Left renal pelvis (tissue), 4 donors: ENCODE measurements at regions not wholly inside any gene's neighbourhood (a gene's known extent, or its start where the extent isn't known, plus 50 kb on each side); places are given as distances from the start of the nearest gene placed in this dataset.

Source experiments
- DNase-seq, 4 donors: peaks; one replicate each; pipeline ENCODE4 v3.0.0-alpha.2; 2013; ENCODE audit warnings: low read depth in 4 of 4, low spot score in 3 of 4

DNA sequence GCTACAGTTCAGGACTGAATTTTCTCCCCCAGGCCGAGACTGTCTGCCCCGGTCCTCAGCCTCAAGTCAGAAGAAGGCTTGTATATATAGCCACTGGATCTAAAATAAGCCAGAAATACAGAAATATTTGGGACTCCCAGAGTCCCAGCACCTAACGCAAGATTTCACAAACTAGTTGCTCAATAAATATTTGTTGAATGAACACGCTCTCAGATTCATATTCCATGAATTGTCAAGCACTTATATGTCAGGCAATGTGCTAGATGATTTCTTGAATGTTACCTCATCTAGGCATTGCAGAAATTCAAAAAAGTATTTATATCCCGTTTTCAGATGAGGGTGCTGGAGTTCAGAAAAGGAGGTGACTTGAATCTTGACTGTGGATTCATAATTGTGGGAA, 163.7 kb upstream of the KLHL29 start:
- DNase-seq: no peak

DNA sequence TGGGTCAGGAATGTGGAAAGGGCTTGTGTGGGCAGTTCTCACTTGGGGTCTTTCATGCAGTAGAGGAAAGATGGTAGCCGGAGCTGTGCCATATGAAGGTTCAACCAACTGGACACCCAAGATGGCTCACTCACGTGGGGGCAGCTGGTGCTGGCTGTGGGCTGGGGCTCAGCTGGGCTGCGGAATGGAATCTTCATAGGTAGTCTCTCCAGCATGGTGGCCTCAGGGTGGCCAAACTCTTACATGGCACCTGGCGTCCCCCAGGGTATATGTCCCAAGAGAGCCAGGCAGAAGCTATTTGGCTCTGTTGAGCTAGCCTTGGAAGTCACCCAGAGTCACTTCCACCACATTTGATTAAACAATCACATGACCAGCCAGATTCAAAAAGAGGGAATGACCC, 163.1 kb upstream of the KLHL29 start:
- DNase-seq: no peak

- no peak for DNase-seq
Measured at GRCh38 chr2:23230885-23231284, 154.1 kb upstream of the KLHL29 start.

- no peak for DNase-seq
Measured at GRCh38 chr2:23231865-23232264, 153.1 kb upstream of the KLHL29 start.

DNA sequence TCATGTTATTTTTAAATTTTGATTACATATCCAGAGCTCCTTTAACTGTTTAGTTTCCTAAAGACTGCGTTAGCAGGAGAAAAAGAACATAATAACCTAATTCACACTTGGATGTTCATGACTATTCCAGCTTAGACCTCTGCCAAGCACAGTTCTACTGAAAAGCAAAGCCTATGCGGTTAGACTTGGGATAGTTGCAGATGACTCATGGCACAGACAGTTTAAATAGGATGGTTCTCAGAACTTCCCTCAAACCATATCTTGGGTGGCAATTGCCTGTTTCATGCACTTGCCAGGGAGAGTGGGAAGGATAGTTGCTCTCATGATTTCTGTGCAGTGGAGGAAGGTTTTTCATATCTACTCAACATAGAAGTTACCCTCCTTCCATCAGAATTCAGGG, 149.7 kb upstream of the KLHL29 start:
- DNase-seq: no peak

DNA sequence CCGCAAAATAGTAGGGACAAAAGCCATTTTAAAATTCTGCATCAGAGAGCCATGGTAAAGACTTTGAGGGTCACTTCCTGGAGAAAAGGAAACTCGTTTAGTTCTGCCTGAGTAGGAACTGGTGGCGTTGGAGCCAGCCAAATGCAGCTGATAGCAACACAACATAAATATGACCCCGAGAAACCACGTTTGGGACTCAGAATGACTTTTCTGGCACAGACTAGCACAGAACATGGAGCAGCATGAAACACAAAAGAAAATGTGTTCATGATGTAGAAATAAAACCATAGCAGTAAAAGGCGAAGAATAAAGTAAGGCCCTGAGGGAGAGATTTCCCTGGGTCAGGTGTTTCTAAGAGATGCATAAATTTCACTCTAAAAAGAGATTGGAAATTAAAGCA, 149.2 kb upstream of the KLHL29 start:
- DNase-seq: peak in 1 of 4 donors; percentile 4

- no peak for DNase-seq
Measured at GRCh38 chr2:23237147-23237546, 147.8 kb upstream of the KLHL29 start.

- no peak for DNase-seq
Measured at GRCh38 chr2:23238011-23238657, 146.8 kb upstream of the KLHL29 start.

GRCh38 chr2:23239374-23239773, 145.6 kb upstream of the KLHL29 start:
- no peak for DNase-seq

DNA sequence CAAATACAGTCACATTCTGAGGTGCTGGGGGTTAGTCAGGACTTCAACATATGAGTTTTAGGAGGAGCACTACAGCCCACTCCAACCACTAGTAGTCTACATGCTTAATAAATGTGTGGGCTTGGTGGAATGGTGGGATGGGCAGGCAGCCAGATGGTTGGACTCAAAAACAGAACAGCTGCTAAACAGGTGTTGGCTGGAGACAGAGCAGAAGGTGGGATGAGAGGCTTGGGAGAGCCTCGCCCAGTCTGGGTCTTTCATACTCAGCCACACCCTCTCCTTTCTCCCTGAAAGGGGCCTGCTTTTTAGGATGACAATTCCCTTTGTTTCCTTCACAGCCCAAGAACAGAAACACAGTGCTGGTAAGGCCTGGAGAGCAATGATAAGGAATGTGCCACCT, 143.9 kb upstream of the KLHL29 start:
- no peak for DNase-seq

- no peak for DNase-seq
Measured at GRCh38 chr2:23241611-23242245, 143.3 kb upstream of the KLHL29 start.

- no peak for DNase-seq
Measured at GRCh38 chr2:23243073-23243659, 141.8 kb upstream of the KLHL29 start.

DNA sequence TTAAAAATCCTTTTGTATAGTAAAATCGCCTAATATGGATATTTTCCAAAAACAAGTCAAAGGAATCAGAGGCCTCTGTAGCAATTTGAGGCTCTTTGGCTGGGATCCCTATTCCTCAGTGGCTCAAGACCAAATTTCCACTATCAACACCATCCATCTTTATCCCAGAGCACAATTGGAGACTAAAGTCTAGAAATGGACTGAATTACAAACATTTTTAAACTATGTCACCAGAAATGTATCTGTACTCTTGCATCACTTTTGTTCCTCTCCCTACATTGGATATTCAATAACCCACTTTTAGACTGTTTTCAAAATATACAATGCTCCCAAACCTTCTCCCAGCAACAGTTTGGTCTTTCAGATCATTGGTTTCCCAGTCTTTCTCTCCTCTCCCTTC, 140.4 kb upstream of the KLHL29 start:
- DNase-seq: no peak

- no peak for DNase-seq
Measured at GRCh38 chr2:23246992-23247683, 137.8 kb upstream of the KLHL29 start.

DNA sequence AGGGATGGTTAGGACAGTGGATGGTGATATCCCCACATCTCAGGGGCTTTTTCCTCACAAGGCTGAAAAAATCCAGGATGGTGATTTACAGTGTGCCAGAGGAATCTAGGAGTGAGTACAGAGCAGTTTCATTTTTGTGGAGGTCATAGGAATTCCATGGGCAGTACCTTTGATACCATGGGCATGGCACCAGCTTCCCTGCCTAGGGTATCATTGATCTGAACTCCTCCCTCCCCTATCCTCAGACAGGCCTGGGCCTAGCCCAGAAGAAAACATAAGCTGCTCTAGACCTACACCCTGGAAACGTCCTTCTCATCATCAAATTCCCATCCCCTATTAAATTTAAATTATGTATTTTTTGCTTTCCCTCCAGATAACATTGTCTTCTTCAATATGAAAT, 136.3 kb upstream of the KLHL29 start:
- no peak for DNase-seq

DNA sequence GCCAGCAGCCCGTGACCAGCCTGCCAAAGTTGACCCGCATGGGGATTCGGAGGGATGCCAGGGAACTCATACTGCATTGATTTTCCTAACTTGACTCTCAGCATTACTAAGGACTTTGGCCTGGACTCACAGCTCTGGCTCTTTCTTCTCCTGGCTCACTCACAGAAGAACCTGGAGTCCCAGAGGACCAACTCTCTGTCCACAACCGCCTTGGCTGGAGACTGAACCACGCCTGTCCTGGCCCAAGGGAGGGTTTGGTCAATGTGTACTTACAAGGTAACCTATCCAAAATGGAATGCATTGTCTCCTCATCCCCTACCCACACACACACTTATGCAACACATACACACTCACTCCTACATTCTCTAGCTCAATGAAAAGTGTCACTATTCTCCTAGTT, 135.6 kb upstream of the KLHL29 start:
- no peak for DNase-seq

- no peak for DNase-seq
Measured at GRCh38 chr2:23250371-23250770, 134.6 kb upstream of the KLHL29 start.

- no peak for DNase-seq
Measured at GRCh38 chr2:23256643-23257042, 128.3 kb upstream of the KLHL29 start.

- DNase-seq: no peak
Measured at GRCh38 chr2:23260621-23261020, 124.4 kb upstream of the KLHL29 start.

GRCh38 chr2:23268467-23269263, 116.3 kb upstream of the KLHL29 start:
- no peak for DNase-seq

DNA sequence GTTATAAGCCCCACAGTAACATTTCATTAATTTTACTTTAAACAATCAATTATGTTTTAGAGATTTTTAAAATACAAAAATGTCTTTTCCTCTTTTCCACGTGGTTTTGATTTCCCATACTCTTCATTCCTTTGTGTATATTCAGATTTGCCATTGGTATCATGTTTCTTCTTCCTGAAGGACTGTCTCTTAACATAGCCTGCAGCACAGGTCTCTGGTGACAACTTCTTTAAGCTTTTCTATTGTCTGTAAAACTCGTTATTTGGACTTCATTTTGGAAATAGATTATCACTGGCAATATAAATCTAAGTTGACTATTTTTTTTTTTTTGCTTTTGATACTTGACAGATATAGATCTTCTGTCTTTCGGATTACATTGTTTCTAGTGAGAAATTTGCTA, 115.2 kb upstream of the KLHL29 start:
- DNase-seq: no peak
